Panc1 (cell line): ENCODE measurements at regions not wholly inside any gene's neighbourhood (a gene's known extent, or its start where the extent isn't known, plus 50 kb on each side); places are given as distances from the start of the nearest gene placed in this dataset.

Experiments used
- ATAC-seq: fragments of 200-7000 bp; cut with Tn5 transposase; 2 replicates; pipeline ENCODE4 v1.9.1; 2020; ENCODE audit warnings: mild to moderate bottlenecking, moderate library complexity
- BruUV-seq: library from RNA; stranded (reverse); fragments of 400-500 nt; replicated peaks from 2 replicates; lab custom pipeline; 2021; lab: Mats Ljungman, UMichigan
- CTCF ChIA-PET: fragments of 300-600 bp; sonication (Branson Sonifier 250); formaldehyde crosslinking; loops from one replicate; lab custom pipeline; 2022; ENCODE audit warnings: antibody characterized with exemption; lab: Charles Lee
- POLR2A ChIA-PET: fragments of 300-600 bp; sonication (Branson Sonifier 250); formaldehyde crosslinking; loops from one replicate; lab custom pipeline; 2022; ENCODE audit warnings: antibody characterized with exemption; lab: Charles Lee
- DNase-seq: peaks from one replicate; pipeline ENCODE4 v3.0.0-alpha.2; 2010; ENCODE audit warnings: low read depth, low spot score
- H3K27ac ChIP-seq: 2 replicates; pipeline ENCODE4 v1.5.1; 2011; ENCODE audit warnings: mild to moderate bottlenecking, low read length, inconsistent platforms
- H3K27me3 ChIP-seq: fragments of 200-500 bp; sonication (Bioruptor generic); 2 replicates; pipeline ENCODE4 v1.6.0; 2014; ENCODE audit warnings: low read length, inconsistent platforms; ENCODE audit not compliant: control insufficient read depth, insufficient read depth
- H3K36me3 ChIP-seq: fragments of 200-500 bp; sonication (Bioruptor generic); 2 replicates; pipeline ENCODE4 v1.5.1; 2014; ENCODE audit warnings: inconsistent platforms, mild to moderate bottlenecking, low read length, moderate library complexity; ENCODE audit not compliant: control insufficient read depth, insufficient read depth
- H3K4me1 ChIP-seq: 2 replicates; pipeline ENCODE4 v1.5.1; 2011; ENCODE audit warnings: inconsistent platforms, mild to moderate bottlenecking, low read length, moderate library complexity; ENCODE audit not compliant: control insufficient read depth, insufficient read depth
- H3K4me3 ChIP-seq, 2 experiments: 2 replicates each; pipeline ENCODE4 v1.5.1; 2011 to 2012; ENCODE audit warnings: low read depth in 2 of 2, low read length in 2 of 2, mild to moderate bottlenecking in 2 of 2, inconsistent platforms in 1 of 2, moderate library complexity in 1 of 2
- H3K9me3 ChIP-seq: fragments of 200-500 bp; sonication (Bioruptor generic); 2 replicates; pipeline ENCODE4 v1.5.1; 2014; ENCODE audit warnings: low read depth, mild to moderate bottlenecking, inconsistent platforms, low read length, moderate library complexity; ENCODE audit not compliant: control insufficient read depth, insufficient read depth
- POLR2AphosphoS5 ChIP-seq: IDR thresholded peaks from 2 replicates; pipeline ENCODE4 v1.6.1; 2012; ENCODE audit warnings: mild to moderate bottlenecking, low read depth, low read length, moderate library complexity
- SIN3A ChIP-seq: IDR thresholded peaks from 2 replicates; pipeline ENCODE4 v1.6.1; 2012; ENCODE audit warnings: low read depth, mild to moderate bottlenecking, low read length, moderate library complexity, borderline replicate concordance; ENCODE audit not compliant: insufficient read depth
- TCF7L2 ChIP-seq: IDR thresholded peaks from 2 replicates; pipeline ENCODE4 v1.6.1; 2011; ENCODE audit warnings: mild to moderate bottlenecking, low read depth, low read length, inconsistent platforms
- in situ Hi-C: cut with HindIII; loops from 2 replicates; pipeline ENCODE4 v1.10.0; 2016; ENCODE audit warnings: low sequenced_read_pairs, low pct_unique_long_range_greater_than_20kb
- intact Hi-C: fragments of 100-400 bp; cut with micrococcal nuclease; formaldehyde crosslinking; loops from one replicate; pipeline ENCODE4 v1.10.0; 2022; ENCODE audit not compliant: unreplicated experiment
- TF ChIP-seq, protein P1 (sequence below): fragments of 450-650 bp; IDR thresholded peaks from 2 replicates; pipeline ENCODE4 v1.5.1; 2017; ENCODE audit warnings: mild to moderate bottlenecking
- TF ChIP-seq, protein P2 (sequence below), 2 experiments: IDR thresholded peaks; 2 replicates each; pipeline ENCODE4 v1.6.1; 2011 to 2012; ENCODE audit warnings: low read depth in 2 of 2, control low read depth in 1 of 2, low read length in 1 of 2, mild to moderate bottlenecking in 1 of 2, moderate library complexity in 1 of 2; ENCODE audit not compliant: insufficient read depth in 1 of 2

DNA sequence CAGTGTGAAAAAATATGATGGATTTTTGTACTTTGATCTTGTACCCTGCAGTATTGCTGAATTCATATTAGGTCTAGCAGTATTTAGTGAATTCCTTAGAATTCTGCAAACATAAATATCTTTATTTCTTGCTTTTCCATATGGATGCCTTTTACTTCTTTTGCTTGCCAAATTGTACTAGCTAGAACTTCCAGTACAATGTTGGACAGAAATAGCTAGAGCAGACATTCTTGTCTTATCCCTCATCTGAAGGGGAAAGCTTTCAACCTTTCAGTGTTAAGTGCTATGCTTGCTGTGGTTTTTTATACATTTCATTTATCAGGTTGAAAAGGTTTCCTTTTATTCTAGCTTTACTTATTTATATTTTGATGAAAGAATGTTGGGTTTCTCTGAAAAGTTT, 1321.9 kb upstream of the CHAC2 start:
- H3K27me3 ChIP-seq: no peaks in the 10 kb centered on the region
- no peaks in the 10 kb centered on the region for H3K36me3 ChIP-seq
- in situ Hi-C loops: no loop called here
- CTCF ChIA-PET: no interaction called here
- ATAC-seq (no peak), DNase-seq (no peak)
- POLR2A ChIA-PET: no interaction called here
- no peaks in the 10 kb centered on the region for H3K4me1 ChIP-seq
- H3K4me3 ChIP-seq: no peak overlapping the region
- no TSS peak for BruUV-seq
- no peak for TF ChIP-seq TCF7L2
- TF ChIP-seq, protein P1, sequence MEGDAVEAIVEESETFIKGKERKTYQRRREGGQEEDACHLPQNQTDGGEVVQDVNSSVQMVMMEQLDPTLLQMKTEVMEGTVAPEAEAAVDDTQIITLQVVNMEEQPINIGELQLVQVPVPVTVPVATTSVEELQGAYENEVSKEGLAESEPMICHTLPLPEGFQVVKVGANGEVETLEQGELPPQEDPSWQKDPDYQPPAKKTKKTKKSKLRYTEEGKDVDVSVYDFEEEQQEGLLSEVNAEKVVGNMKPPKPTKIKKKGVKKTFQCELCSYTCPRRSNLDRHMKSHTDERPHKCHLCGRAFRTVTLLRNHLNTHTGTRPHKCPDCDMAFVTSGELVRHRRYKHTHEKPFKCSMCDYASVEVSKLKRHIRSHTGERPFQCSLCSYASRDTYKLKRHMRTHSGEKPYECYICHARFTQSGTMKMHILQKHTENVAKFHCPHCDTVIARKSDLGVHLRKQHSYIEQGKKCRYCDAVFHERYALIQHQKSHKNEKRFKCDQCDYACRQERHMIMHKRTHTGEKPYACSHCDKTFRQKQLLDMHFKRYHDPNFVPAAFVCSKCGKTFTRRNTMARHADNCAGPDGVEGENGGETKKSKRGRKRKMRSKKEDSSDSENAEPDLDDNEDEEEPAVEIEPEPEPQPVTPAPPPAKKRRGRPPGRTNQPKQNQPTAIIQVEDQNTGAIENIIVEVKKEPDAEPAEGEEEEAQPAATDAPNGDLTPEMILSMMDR: no peak
- TF ChIP-seq POLR2AphosphoS5: no peak
- TF ChIP-seq, protein P2, sequence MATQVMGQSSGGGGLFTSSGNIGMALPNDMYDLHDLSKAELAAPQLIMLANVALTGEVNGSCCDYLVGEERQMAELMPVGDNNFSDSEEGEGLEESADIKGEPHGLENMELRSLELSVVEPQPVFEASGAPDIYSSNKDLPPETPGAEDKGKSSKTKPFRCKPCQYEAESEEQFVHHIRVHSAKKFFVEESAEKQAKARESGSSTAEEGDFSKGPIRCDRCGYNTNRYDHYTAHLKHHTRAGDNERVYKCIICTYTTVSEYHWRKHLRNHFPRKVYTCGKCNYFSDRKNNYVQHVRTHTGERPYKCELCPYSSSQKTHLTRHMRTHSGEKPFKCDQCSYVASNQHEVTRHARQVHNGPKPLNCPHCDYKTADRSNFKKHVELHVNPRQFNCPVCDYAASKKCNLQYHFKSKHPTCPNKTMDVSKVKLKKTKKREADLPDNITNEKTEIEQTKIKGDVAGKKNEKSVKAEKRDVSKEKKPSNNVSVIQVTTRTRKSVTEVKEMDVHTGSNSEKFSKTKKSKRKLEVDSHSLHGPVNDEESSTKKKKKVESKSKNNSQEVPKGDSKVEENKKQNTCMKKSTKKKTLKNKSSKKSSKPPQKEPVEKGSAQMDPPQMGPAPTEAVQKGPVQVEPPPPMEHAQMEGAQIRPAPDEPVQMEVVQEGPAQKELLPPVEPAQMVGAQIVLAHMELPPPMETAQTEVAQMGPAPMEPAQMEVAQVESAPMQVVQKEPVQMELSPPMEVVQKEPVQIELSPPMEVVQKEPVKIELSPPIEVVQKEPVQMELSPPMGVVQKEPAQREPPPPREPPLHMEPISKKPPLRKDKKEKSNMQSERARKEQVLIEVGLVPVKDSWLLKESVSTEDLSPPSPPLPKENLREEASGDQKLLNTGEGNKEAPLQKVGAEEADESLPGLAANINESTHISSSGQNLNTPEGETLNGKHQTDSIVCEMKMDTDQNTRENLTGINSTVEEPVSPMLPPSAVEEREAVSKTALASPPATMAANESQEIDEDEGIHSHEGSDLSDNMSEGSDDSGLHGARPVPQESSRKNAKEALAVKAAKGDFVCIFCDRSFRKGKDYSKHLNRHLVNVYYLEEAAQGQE (IDR thresholded peaks at IDR 0.05; ENCODE audit: insufficient read depth in 1 of 2, low read depth in 2 of 2, low read length in 1 of 2): no peak
- no peak for TF ChIP-seq SIN3A
- intact Hi-C loops: no loop called here
- H3K9me3 ChIP-seq: no peaks in the 10 kb centered on the region
- no peak overlapping the region for H3K27ac ChIP-seq

DNA sequence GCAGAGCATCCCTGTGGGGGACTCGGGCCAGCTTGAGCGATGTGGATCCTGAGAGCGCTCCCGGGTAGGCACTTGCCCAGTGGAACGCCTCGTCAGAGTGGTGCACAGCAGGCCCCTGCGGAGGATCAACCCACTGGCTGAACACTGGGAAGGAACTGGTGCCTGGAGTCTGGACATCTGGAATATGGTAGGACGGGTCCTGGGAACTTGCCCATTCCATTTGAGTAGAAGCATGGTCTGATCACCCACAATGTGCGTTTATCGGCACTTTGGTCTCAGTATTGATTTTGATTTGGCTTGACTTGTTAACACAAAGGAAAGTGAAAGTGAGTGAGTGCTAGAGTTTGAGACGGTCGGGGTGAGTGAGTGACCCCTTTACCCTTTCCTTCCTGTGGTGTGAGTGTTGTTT, 1336.2 kb upstream of the CHAC2 start:
- no peaks in the 10 kb centered on the region for H3K4me1 ChIP-seq
- DNase-seq (no peak), ATAC-seq (no peak)
- in situ Hi-C loops (no loop called here), intact Hi-C loops (no loop called here)
- ChIA-PET POLR2A (no interaction called here), CTCF (no interaction called here)
- no peaks in the 10 kb centered on the region for H3K36me3 ChIP-seq
- TF ChIP-seq SIN3A: no peak
- TF ChIP-seq, protein P2 (IDR thresholded peaks at IDR 0.05; ENCODE audit: insufficient read depth in 1 of 2, low read depth in 2 of 2, low read length in 1 of 2): no peak
- TF ChIP-seq, protein P1: no peak
- no peak for TF ChIP-seq POLR2AphosphoS5
- TF ChIP-seq TCF7L2: no peak
- H3K4me3 ChIP-seq: no peak overlapping the region
- BruUV-seq: no TSS peak
- H3K27me3 ChIP-seq: no peaks in the 10 kb centered on the region
- H3K9me3 ChIP-seq: no peaks in the 10 kb centered on the region
- H3K27ac ChIP-seq: no peak overlapping the region
